WTC11 (cell line): ENCODE measurements at regions not wholly inside any gene's neighbourhood (a gene's known extent, or its start where the extent isn't known, plus 50 kb on each side); places are given as distances from the start of the nearest gene placed in this dataset.

Source experiments
- ATAC-seq: fragments of 200-7000 bp; cut with Tn5 transposase; 2 replicates; pipeline ENCODE4 v1.10.0; 2021; ENCODE audit warnings: mild to moderate bottlenecking, moderate library complexity
- CTCF ChIA-PET: fragments of 300-600 bp; sonication (Branson Sonifier 250); formaldehyde crosslinking; loops from one replicate; lab custom pipeline; 2021; ENCODE audit warnings: antibody characterized with exemption; lab: Charles Lee
- POLR2A ChIA-PET: fragments of 350-600 bp; sonication (Branson Sonifier 250); formaldehyde crosslinking; loops from one replicate; lab custom pipeline; 2021; ENCODE audit warnings: antibody characterized with exemption; lab: Charles Lee
- DNase-seq: peaks from one replicate; pipeline ENCODE4 v3.0.0; 2021; ENCODE audit warnings: low spot score
- H3K27ac Mint-ChIP-seq: 2 replicates; pipeline ENCODE4 v1.8.0; 2021; ENCODE audit warnings: mixed read lengths
- H3K27me3 Mint-ChIP-seq: 2 replicates; pipeline ENCODE4 v1.8.0; 2021; ENCODE audit warnings: low read depth, mild to moderate bottlenecking, moderate library complexity, mixed read lengths
- H3K36me3 Mint-ChIP-seq: 2 replicates; pipeline ENCODE4 v1.8.0; 2021; ENCODE audit warnings: mixed read lengths
- H3K4me1 Mint-ChIP-seq: 2 replicates; pipeline ENCODE4 v1.8.0; 2022; ENCODE audit warnings: mixed read lengths
- H3K4me3 Mint-ChIP-seq: 2 replicates; pipeline ENCODE4 v1.8.0; 2021; ENCODE audit warnings: mild to moderate bottlenecking, moderate library complexity, mixed read lengths
- H3K9me3 Mint-ChIP-seq: 2 replicates; pipeline ENCODE4 v1.8.0; 2021; ENCODE audit warnings: mixed read lengths
- ATF3 ChIP-seq: sonication (generic); formaldehyde crosslinking; conservative IDR thresholded peaks from 2 replicates; pipeline ENCODE4 v1.8.1; 2022; ENCODE audit warnings: mild to moderate bottlenecking, missing genetic modification reagents
- CREM ChIP-seq: sonication (generic); formaldehyde crosslinking; IDR thresholded peaks from 2 replicates; pipeline ENCODE4 v1.8.1; 2022; ENCODE audit warnings: mild to moderate bottlenecking, missing genetic modification reagents, moderate library complexity
- ESRRA ChIP-seq: sonication (generic); formaldehyde crosslinking; IDR thresholded peaks from 2 replicates; pipeline ENCODE4 v1.8.1; 2022; ENCODE audit warnings: mild to moderate bottlenecking, missing genetic modification reagents, borderline replicate concordance
- ETV6 ChIP-seq: sonication (generic); formaldehyde crosslinking; IDR thresholded peaks from 2 replicates; pipeline ENCODE4 v1.8.1; 2022; ENCODE audit warnings: mild to moderate bottlenecking, missing genetic modification reagents
- MLX ChIP-seq: sonication (generic); formaldehyde crosslinking; IDR thresholded peaks from 2 replicates; pipeline ENCODE4 v1.8.1; 2023; ENCODE audit warnings: mild to moderate bottlenecking, missing genetic modification reagents, moderate library complexity
- OVOL2 ChIP-seq: fragments of 250-450 bp; sonication (Bioruptor Pico); IDR thresholded peaks from 2 replicates; pipeline ENCODE4 v1.9.0; 2021; ENCODE audit warnings: mild to moderate bottlenecking, borderline replicate concordance
- PRDM15 ChIP-seq: sonication (generic); formaldehyde crosslinking; IDR thresholded peaks from 2 replicates; pipeline ENCODE4 v1.8.0; 2022; ENCODE audit warnings: missing genetic modification reagents
- SMAD3 ChIP-seq: sonication (generic); formaldehyde crosslinking; IDR thresholded peaks from 2 replicates; pipeline ENCODE4 v1.8.0; 2022; ENCODE audit warnings: missing genetic modification reagents, mild to moderate bottlenecking, borderline replicate concordance
- TEAD1 ChIP-seq: sonication (generic); formaldehyde crosslinking; IDR thresholded peaks from 2 replicates; pipeline ENCODE4 v1.8.0; 2022; ENCODE audit warnings: mild to moderate bottlenecking, missing genetic modification reagents
- ZNF317 ChIP-seq: sonication (generic); formaldehyde crosslinking; IDR thresholded peaks from 2 replicates; pipeline ENCODE4 v1.8.1; 2023; ENCODE audit warnings: low read depth, mild to moderate bottlenecking, moderate library complexity, missing genetic modification reagents, borderline replicate concordance
- ZNF532 ChIP-seq: fragments of 250-450 bp; sonication (Bioruptor Pico); IDR thresholded peaks from 2 replicates; pipeline ENCODE4 v1.9.0; 2021; ENCODE audit warnings: mild to moderate bottlenecking, borderline replicate concordance
- TF ChIP-seq, protein P1 (sequence below): sonication (generic); formaldehyde crosslinking; IDR thresholded peaks from 2 replicates; pipeline ENCODE4 v1.8.0; 2022; ENCODE audit warnings: mild to moderate bottlenecking, missing genetic modification reagents
- TF ChIP-seq, protein P2 (sequence below): sonication (generic); formaldehyde crosslinking; IDR thresholded peaks from 2 replicates; pipeline ENCODE4 v1.8.1; 2023; ENCODE audit warnings: mild to moderate bottlenecking, moderate library complexity, missing genetic modification reagents
- TF ChIP-seq, protein P3 (sequence below): sonication (generic); formaldehyde crosslinking; IDR thresholded peaks from 2 replicates; pipeline ENCODE4 v1.8.0; 2023; ENCODE audit warnings: missing genetic modification reagents

DNA sequence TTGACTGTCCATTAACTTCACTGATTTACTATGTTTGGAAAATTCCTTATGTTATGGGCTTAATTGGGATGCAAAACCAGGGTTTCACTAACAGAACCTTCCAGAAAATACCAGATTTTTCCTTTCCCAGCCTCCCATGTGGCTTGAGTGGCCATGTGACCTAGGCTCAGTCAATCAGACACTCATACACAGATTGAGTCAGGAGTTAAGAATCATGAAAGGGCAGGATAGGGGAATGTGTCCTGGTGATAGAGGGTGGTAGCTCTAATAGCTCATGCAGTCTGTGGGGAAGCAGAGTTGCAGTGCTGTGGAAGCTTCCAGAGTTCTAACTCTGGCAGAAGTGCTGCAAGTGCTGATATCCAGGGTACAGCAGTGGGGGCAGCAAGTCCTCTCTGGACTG lies 134.1 kb upstream of the IFNG-AS1 start:
- TF ChIP-seq PRDM15 (CRISPR knock-in tag) = no peak
- no peak for TF ChIP-seq SMAD3 (CRISPR knock-in tag)
- TF ChIP-seq CREM (CRISPR knock-in tag) = no peak
- TF ChIP-seq, protein P1, sequence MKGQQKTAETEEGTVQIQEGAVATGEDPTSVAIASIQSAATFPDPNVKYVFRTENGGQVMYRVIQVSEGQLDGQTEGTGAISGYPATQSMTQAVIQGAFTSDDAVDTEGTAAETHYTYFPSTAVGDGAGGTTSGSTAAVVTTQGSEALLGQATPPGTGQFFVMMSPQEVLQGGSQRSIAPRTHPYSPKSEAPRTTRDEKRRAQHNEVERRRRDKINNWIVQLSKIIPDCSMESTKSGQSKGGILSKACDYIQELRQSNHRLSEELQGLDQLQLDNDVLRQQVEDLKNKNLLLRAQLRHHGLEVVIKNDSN (CRISPR knock-in tag) = no peak
- TF ChIP-seq OVOL2 (CRISPR knock-in tag) = no peak
- no peak for TF ChIP-seq ZNF532 (CRISPR knock-in tag)
- no peak for TF ChIP-seq ZNF317 (CRISPR knock-in tag)
- TF ChIP-seq TEAD1 (CRISPR knock-in tag) = no peak
- TF ChIP-seq ETV6 (CRISPR knock-in tag) = no peak
- TF ChIP-seq, protein P2, sequence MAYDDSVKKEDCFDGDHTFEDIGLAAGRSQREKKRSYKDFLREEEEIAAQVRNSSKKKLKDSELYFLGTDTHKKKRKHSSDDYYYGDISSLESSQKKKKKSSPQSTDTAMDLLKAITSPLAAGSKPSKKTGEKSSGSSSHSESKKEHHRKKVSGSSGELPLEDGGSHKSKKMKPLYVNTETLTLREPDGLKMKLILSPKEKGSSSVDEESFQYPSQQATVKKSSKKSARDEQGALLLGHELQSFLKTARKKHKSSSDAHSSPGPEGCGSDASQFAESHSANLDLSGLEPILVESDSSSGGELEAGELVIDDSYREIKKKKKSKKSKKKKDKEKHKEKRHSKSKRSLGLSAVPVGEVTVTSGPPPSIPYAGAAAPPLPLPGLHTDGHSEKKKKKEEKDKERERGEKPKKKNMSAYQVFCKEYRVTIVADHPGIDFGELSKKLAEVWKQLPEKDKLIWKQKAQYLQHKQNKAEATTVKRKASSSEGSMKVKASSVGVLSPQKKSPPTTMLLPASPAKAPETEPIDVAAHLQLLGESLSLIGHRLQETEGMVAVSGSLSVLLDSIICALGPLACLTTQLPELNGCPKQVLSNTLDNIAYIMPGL = no peak
- TF ChIP-seq, protein P3, sequence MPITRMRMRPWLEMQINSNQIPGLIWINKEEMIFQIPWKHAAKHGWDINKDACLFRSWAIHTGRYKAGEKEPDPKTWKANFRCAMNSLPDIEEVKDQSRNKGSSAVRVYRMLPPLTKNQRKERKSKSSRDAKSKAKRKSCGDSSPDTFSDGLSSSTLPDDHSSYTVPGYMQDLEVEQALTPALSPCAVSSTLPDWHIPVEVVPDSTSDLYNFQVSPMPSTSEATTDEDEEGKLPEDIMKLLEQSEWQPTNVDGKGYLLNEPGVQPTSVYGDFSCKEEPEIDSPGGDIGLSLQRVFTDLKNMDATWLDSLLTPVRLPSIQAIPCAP (CRISPR knock-in tag) = no peak
- no peak for TF ChIP-seq ATF3
- TF ChIP-seq ESRRA (CRISPR knock-in tag) = no peak
- no peak for TF ChIP-seq MLX
- Mint-ChIP-seq H3K4me1 (no peaks in the 10 kb centered on the region), H3K36me3 (peaks cover 12% of the 10 kb centered on the region), H3K4me3 (no peak overlapping the region), H3K9me3 (peaks cover 31% of the 10 kb centered on the region), H3K27ac (no peak overlapping the region), H3K27me3 (no peaks in the 10 kb centered on the region; the same call in 1 of the 2 replicates)
- POLR2A ChIA-PET = no interaction called here
- DNase-seq (no peak), ATAC-seq (no peak)
- CTCF ChIA-PET = no interaction called here
